HG03097 (cell line): ENCODE measurements at regions not wholly inside any gene's neighbourhood (a gene's known extent, or its start where the extent isn't known, plus 50 kb on each side); places are given as distances from the start of the nearest gene placed in this dataset.

Experiments used
- ATAC-seq: cut with Tn5 transposase; IDR thresholded peaks from one replicate; pipeline ENCODE4 v1.9.1; 2021; ENCODE audit not compliant: unreplicated experiment, low FRiP score

GRCh38 chr2:15832849-15833680 lies 107.3 kb upstream of the MYCN start:
- ATAC-seq = no peak

GRCh38 chr2:15833731-15834130 lies 106.6 kb upstream of the MYCN start:
- ATAC-seq = no peak

- ATAC-seq = no peak
Measured at GRCh38 chr2:15834381-15835031, 105.8 kb upstream of the MYCN start.

GRCh38 chr2:15835991-15836688 lies 104.2 kb upstream of the MYCN start:
- no peak for ATAC-seq

GRCh38 chr2:15836689-15837610 lies 103.4 kb upstream of the MYCN start:
- ATAC-seq = no peak

- ATAC-seq = no peak
Measured at GRCh38 chr2:15838481-15839090, 101.8 kb upstream of the MYCN start.

GRCh38 chr2:15839426-15840124 lies 100.8 kb upstream of the MYCN start:
- ATAC-seq = no peak

GRCh38 chr2:15840148-15840547 lies 100.2 kb upstream of the MYCN start:
- ATAC-seq = no peak

GRCh38 chr2:15840969-15841368 lies 99.4 kb upstream of the MYCN start:
- no peak for ATAC-seq

GRCh38 chr2:15841776-15842560 lies 98.4 kb upstream of the MYCN start:
- no peak for ATAC-seq

- ATAC-seq = no peak
Measured at GRCh38 chr2:15842758-15843666, 97.3 kb upstream of the MYCN start.

- no peak for ATAC-seq
Measured at GRCh38 chr2:15844211-15844801, 96.0 kb upstream of the MYCN start.

- ATAC-seq = no peak
Measured at GRCh38 chr2:15845294-15845693, 95.1 kb upstream of the MYCN start.

- no peak for ATAC-seq
Measured at GRCh38 chr2:15845737-15846405, 94.5 kb upstream of the MYCN start.

GRCh38 chr2:15846626-15847025 lies 93.7 kb upstream of the MYCN start:
- ATAC-seq = no peak

GRCh38 chr2:15850534-15850933 lies 89.8 kb upstream of the MYCN start:
- no peak for ATAC-seq
